ENCODE measurements at regions not wholly inside any gene's neighbourhood (a gene's known extent, or its start where the extent isn't known, plus 50 kb on each side); places are given as distances from the start of the nearest gene placed in this dataset.
"Not testable (repeated sequence)": the region's sequence is repeated elsewhere in the genome, so short reads cannot be mapped to it uniquely, and the experiment has no call there.

GRCh38 chr10:70987396-70988130, 99.2 kb upstream of the PCBD1 start:
- H3K4me3 ChIP-seq (ENCODE audit: low read depth in 1 of 2, low read length in 2 of 2) = no peak overlapping the region
- H3K36me3 ChIP-seq (ENCODE audit: control insufficient read depth in 1 of 2, insufficient read depth in 2 of 2, low read length in 2 of 2) = no peaks in the 10 kb centered on the region
- peaks cover 4 to 9% of the 10 kb centered on the region in 2 donors for H3K4me1 ChIP-seq (ENCODE audit: control insufficient read depth in 1 of 2, insufficient read depth in 2 of 2, low read length in 2 of 2)
- H3K27ac ChIP-seq (ENCODE audit: low read depth, low read length) = no peak overlapping the region
- H3K9me3 ChIP-seq (ENCODE audit: control insufficient read depth in 1 of 2, low read length in 2 of 2) = no peaks in the 10 kb centered on the region
- H3K27me3 ChIP-seq (ENCODE audit: control insufficient read depth in 1 of 2, insufficient read depth in 2 of 2, low read length in 2 of 2) = no peaks in the 10 kb centered on the region
- no peak overlapping the region for H3K9ac ChIP-seq (ENCODE audit: low read depth in 1 of 2, low read length in 2 of 2)

GRCh38 chr10:70990156-70990555, 101.8 kb upstream of the PCBD1 start:
- H3K27me3 ChIP-seq (ENCODE audit: control insufficient read depth in 1 of 2, insufficient read depth in 2 of 2, low read length in 2 of 2); H3K36me3 ChIP-seq (ENCODE audit: control insufficient read depth in 1 of 2, insufficient read depth in 2 of 2, low read length in 2 of 2); H3K4me1 ChIP-seq (ENCODE audit: control insufficient read depth in 1 of 2, insufficient read depth in 2 of 2, low read length in 2 of 2); H3K4me3 ChIP-seq (ENCODE audit: low read depth in 1 of 2, low read length in 2 of 2); H3K9me3 ChIP-seq (ENCODE audit: control insufficient read depth in 1 of 2, low read length in 2 of 2); H3K9ac ChIP-seq (ENCODE audit: low read depth in 1 of 2, low read length in 2 of 2); H3K27ac ChIP-seq (ENCODE audit: low read depth, low read length): not testable (repeated sequence)

- Histone ChIP-seq H3K9me3 (ENCODE audit: control insufficient read depth in 1 of 2, low read length in 2 of 2) (no peaks in the 10 kb centered on the region), H3K36me3 (ENCODE audit: control insufficient read depth in 1 of 2, insufficient read depth in 2 of 2, low read length in 2 of 2) (no peaks in the 10 kb centered on the region), H3K27ac (ENCODE audit: low read depth, low read length) (no peak overlapping the region), H3K9ac (ENCODE audit: low read depth in 1 of 2, low read length in 2 of 2) (no peak overlapping the region), H3K27me3 (ENCODE audit: control insufficient read depth in 1 of 2, insufficient read depth in 2 of 2, low read length in 2 of 2) (no peaks in the 10 kb centered on the region), H3K4me3 (ENCODE audit: low read depth in 1 of 2, low read length in 2 of 2) (no peak overlapping the region), H3K4me1 (ENCODE audit: control insufficient read depth in 1 of 2, insufficient read depth in 2 of 2, low read length in 2 of 2) (peaks cover 4 to 5% of the 10 kb centered on the region in 2 donors)
Measured at GRCh38 chr10:70990681-70991080, 102.3 kb upstream of the PCBD1 start.

- no peaks in the 10 kb centered on the region for H3K36me3 ChIP-seq (ENCODE audit: control insufficient read depth in 1 of 2, insufficient read depth in 2 of 2, low read length in 2 of 2)
- H3K4me1 ChIP-seq (ENCODE audit: control insufficient read depth in 1 of 2, insufficient read depth in 2 of 2, low read length in 2 of 2) = no peaks in the 10 kb centered on the region
- no peak overlapping the region for H3K27ac ChIP-seq (ENCODE audit: low read depth, low read length)
- H3K27me3 ChIP-seq (ENCODE audit: control insufficient read depth in 1 of 2, insufficient read depth in 2 of 2, low read length in 2 of 2) = no peaks in the 10 kb centered on the region
- H3K9me3 ChIP-seq (ENCODE audit: control insufficient read depth in 1 of 2, low read length in 2 of 2) = no peaks in the 10 kb centered on the region
- no peak overlapping the region for H3K4me3 ChIP-seq (ENCODE audit: low read depth in 1 of 2, low read length in 2 of 2)
- H3K9ac ChIP-seq (ENCODE audit: low read depth in 1 of 2, low read length in 2 of 2) = no peak overlapping the region
Measured at GRCh38 chr10:70991140-70992124, 103.1 kb upstream of the PCBD1 start.

GRCh38 chr10:70992436-70992835, 104.1 kb upstream of the PCBD1 start:
- Histone ChIP-seq H3K27me3 (ENCODE audit: control insufficient read depth in 1 of 2, insufficient read depth in 2 of 2, low read length in 2 of 2) (peaks cover 0 to 5% of the 10 kb centered on the region in 2 donors), H3K27ac (ENCODE audit: low read depth, low read length) (no peak overlapping the region), H3K4me1 (ENCODE audit: control insufficient read depth in 1 of 2, insufficient read depth in 2 of 2, low read length in 2 of 2) (no peaks in the 10 kb centered on the region), H3K4me3 (ENCODE audit: low read depth in 1 of 2, low read length in 2 of 2) (no peak overlapping the region), H3K9me3 (ENCODE audit: control insufficient read depth in 1 of 2, low read length in 2 of 2) (no peaks in the 10 kb centered on the region), H3K36me3 (ENCODE audit: control insufficient read depth in 1 of 2, insufficient read depth in 2 of 2, low read length in 2 of 2) (no peaks in the 10 kb centered on the region), H3K9ac (ENCODE audit: low read depth in 1 of 2, low read length in 2 of 2) (no peak overlapping the region)

- Histone ChIP-seq H3K4me3 (ENCODE audit: low read depth in 1 of 2, low read length in 2 of 2) (no peak overlapping the region), H3K4me1 (ENCODE audit: control insufficient read depth in 1 of 2, insufficient read depth in 2 of 2, low read length in 2 of 2) (no peaks in the 10 kb centered on the region), H3K27me3 (ENCODE audit: control insufficient read depth in 1 of 2, insufficient read depth in 2 of 2, low read length in 2 of 2) (peaks cover 0 to 5% of the 10 kb centered on the region in 2 donors), H3K27ac (ENCODE audit: low read depth, low read length) (no peak overlapping the region), H3K36me3 (ENCODE audit: control insufficient read depth in 1 of 2, insufficient read depth in 2 of 2, low read length in 2 of 2) (no peaks in the 10 kb centered on the region), H3K9ac (ENCODE audit: low read depth in 1 of 2, low read length in 2 of 2) (no peak overlapping the region), H3K9me3 (ENCODE audit: control insufficient read depth in 1 of 2, low read length in 2 of 2) (no peaks in the 10 kb centered on the region)
Measured at GRCh38 chr10:70993051-70993450, 104.7 kb upstream of the PCBD1 start.

- no peaks in the 10 kb centered on the region for H3K36me3 ChIP-seq (ENCODE audit: control insufficient read depth in 1 of 2, insufficient read depth in 2 of 2, low read length in 2 of 2)
- H3K9me3 ChIP-seq (ENCODE audit: control insufficient read depth in 1 of 2, low read length in 2 of 2) = no peaks in the 10 kb centered on the region
- no peak overlapping the region for H3K9ac ChIP-seq (ENCODE audit: low read depth in 1 of 2, low read length in 2 of 2)
- no peak overlapping the region for H3K27ac ChIP-seq (ENCODE audit: low read depth, low read length)
- peaks cover 0 to 5% of the 10 kb centered on the region in 2 donors for H3K27me3 ChIP-seq (ENCODE audit: control insufficient read depth in 1 of 2, insufficient read depth in 2 of 2, low read length in 2 of 2)
- no peaks in the 10 kb centered on the region for H3K4me1 ChIP-seq (ENCODE audit: control insufficient read depth in 1 of 2, insufficient read depth in 2 of 2, low read length in 2 of 2)
- no peak overlapping the region for H3K4me3 ChIP-seq (ENCODE audit: low read depth in 1 of 2, low read length in 2 of 2)
Measured at GRCh38 chr10:70996549-70996948, 108.2 kb upstream of the PCBD1 start.

GRCh38 chr10:70997236-70997635, 108.9 kb upstream of the PCBD1 start:
- Histone ChIP-seq H3K4me1 (ENCODE audit: control insufficient read depth in 1 of 2, insufficient read depth in 2 of 2, low read length in 2 of 2) (no peaks in the 10 kb centered on the region), H3K36me3 (ENCODE audit: control insufficient read depth in 1 of 2, insufficient read depth in 2 of 2, low read length in 2 of 2) (no peaks in the 10 kb centered on the region), H3K9ac (ENCODE audit: low read depth in 1 of 2, low read length in 2 of 2) (no peak overlapping the region), H3K9me3 (ENCODE audit: control insufficient read depth in 1 of 2, low read length in 2 of 2) (no peaks in the 10 kb centered on the region), H3K27ac (ENCODE audit: low read depth, low read length) (no peak overlapping the region), H3K4me3 (ENCODE audit: low read depth in 1 of 2, low read length in 2 of 2) (no peak overlapping the region), H3K27me3 (ENCODE audit: control insufficient read depth in 1 of 2, insufficient read depth in 2 of 2, low read length in 2 of 2) (peaks cover 0 to 5% of the 10 kb centered on the region in 2 donors)

- Histone ChIP-seq H3K9ac (ENCODE audit: low read depth in 1 of 2, low read length in 2 of 2) (no peak overlapping the region), H3K27ac (ENCODE audit: low read depth, low read length) (no peak overlapping the region), H3K9me3 (ENCODE audit: control insufficient read depth in 1 of 2, low read length in 2 of 2) (no peaks in the 10 kb centered on the region), H3K27me3 (ENCODE audit: control insufficient read depth in 1 of 2, insufficient read depth in 2 of 2, low read length in 2 of 2) (peaks cover 0 to 5% of the 10 kb centered on the region in 2 donors), H3K4me1 (ENCODE audit: control insufficient read depth in 1 of 2, insufficient read depth in 2 of 2, low read length in 2 of 2) (no peaks in the 10 kb centered on the region), H3K4me3 (ENCODE audit: low read depth in 1 of 2, low read length in 2 of 2) (no peak overlapping the region), H3K36me3 (ENCODE audit: control insufficient read depth in 1 of 2, insufficient read depth in 2 of 2, low read length in 2 of 2) (no peaks in the 10 kb centered on the region)
Measured at GRCh38 chr10:70998086-70998485, 109.7 kb upstream of the PCBD1 start.

- no peak overlapping the region for H3K27ac ChIP-seq (ENCODE audit: low read depth, low read length)
Measured at GRCh38 chr10:71001470-71001869, 113.1 kb upstream of the PCBD1 start.

More at GRCh38 chr10:71001470-71001869, 113.1 kb upstream of the PCBD1 start:
- Histone ChIP-seq H3K9me3 (ENCODE audit: control insufficient read depth in 1 of 2, low read length in 2 of 2) (no peaks in the 10 kb centered on the region), H3K36me3 (ENCODE audit: control insufficient read depth in 1 of 2, insufficient read depth in 2 of 2, low read length in 2 of 2) (no peaks in the 10 kb centered on the region), H3K27me3 (ENCODE audit: control insufficient read depth in 1 of 2, insufficient read depth in 2 of 2, low read length in 2 of 2) (peaks cover 2 to 5% of the 10 kb centered on the region in 2 donors), H3K4me1 (ENCODE audit: control insufficient read depth in 1 of 2, insufficient read depth in 2 of 2, low read length in 2 of 2) (no peaks in the 10 kb centered on the region), H3K4me3 (ENCODE audit: low read depth in 1 of 2, low read length in 2 of 2) (no peak overlapping the region), H3K9ac (ENCODE audit: low read depth in 1 of 2, low read length in 2 of 2) (no peak overlapping the region)

All from duodenal mucosa (tissue), 2 donors.